ENCODE measurements at regions not wholly inside any gene's neighbourhood (a gene's known extent, or its start where the extent isn't known, plus 50 kb on each side); places are given as distances from the start of the nearest gene placed in this dataset.

DNA sequence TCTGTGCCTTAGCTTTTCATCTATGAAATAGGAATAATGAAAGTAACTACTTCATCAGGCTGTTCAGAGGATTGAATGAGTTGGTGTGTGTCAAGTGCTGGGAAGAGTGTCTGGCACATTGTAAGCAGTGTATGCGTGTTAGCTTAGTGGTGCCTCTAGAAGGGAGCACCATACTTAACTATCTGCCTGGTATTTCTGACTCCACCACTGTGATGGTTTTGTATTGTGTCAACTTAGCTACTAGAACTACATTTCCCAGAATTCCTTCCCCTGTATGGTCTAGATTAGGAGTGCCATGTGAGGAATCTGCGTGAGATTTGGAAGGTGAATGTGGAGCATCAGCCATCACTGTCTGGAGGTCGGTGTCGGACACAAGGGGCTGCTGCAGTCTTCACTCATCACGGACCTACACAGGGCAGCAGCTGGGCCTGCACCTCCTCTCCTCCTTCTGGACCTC, 115.4 kb upstream of the GALNT15 start:
- Histone ChIP-seq H4K91ac (ENCODE audit: insufficient read length, low read depth, low read length) (no peak overlapping the region), H2BK120ac (ENCODE audit: low read depth, low read length, poor library complexity, severe bottlenecking) (no peak overlapping the region), H2AK5ac (ENCODE audit: insufficient read length, low read length) (no peak overlapping the region), H3K56ac (ENCODE audit: insufficient read length, low read depth, low read length) (no peak overlapping the region), H2BK20ac (ENCODE audit: low read depth, low read length, poor library complexity, severe bottlenecking) (no peak overlapping the region), H3K23ac (ENCODE audit: insufficient read length, low read depth, low read length) (no peak overlapping the region), H2AFZ (ENCODE audit: low read length) (no peak overlapping the region), H3K4ac (ENCODE audit: low read depth, low read length) (no peak overlapping the region), H3K4me2 (ENCODE audit: insufficient read depth, insufficient read length, low read length) (no peak overlapping the region), H3K14ac (ENCODE audit: insufficient read depth, low read length) (no peak overlapping the region), H3K27ac (ENCODE audit: insufficient read length, low read depth, low read length) (no peak overlapping the region), H3K4me1 (ENCODE audit: insufficient read depth, low read length) (no peaks in the 10 kb centered on the region), H4K5ac (ENCODE audit: insufficient read length, low read depth, low read length) (no peak overlapping the region), H2BK5ac (ENCODE audit: insufficient read length, low read length) (no peak overlapping the region), H3K27me3 (ENCODE audit: insufficient read depth, low read length) (no peaks in the 10 kb centered on the region), H4K8ac (replicated peaks; ENCODE audit: insufficient read length, low read depth, low read length) (no peak overlapping the region), H3K9me3 (ENCODE audit: control insufficient read depth, low read depth, low read length) (no peaks in the 10 kb centered on the region), H3K79me1 (ENCODE audit: insufficient read depth, low read depth, low read length, poor library complexity, severe bottlenecking) (no peaks in the 10 kb centered on the region), H3K18ac (ENCODE audit: insufficient read length, low read depth, low read length) (no peak overlapping the region), H3T11ph (ENCODE audit: low read length) (no peak overlapping the region), H4K20me1 (ENCODE audit: control insufficient read depth, insufficient read depth, insufficient read length) (no peaks in the 10 kb centered on the region), H3K9ac (ENCODE audit: extremely low read depth, insufficient read length, low read length) (no peak overlapping the region), H3K23me2 (ENCODE audit: insufficient read length, low read depth, low read length, poor library complexity, severe bottlenecking) (no peaks in the 10 kb centered on the region), H2BK15ac (ENCODE audit: low read depth, low read length) (no peak overlapping the region), H3K79me2 (ENCODE audit: insufficient read depth, low read length) (no peaks in the 10 kb centered on the region), H2BK12ac (ENCODE audit: insufficient read length, low read depth, low read length) (no peak overlapping the region)
- H3K36me3 Mint-ChIP-seq (ENCODE audit: insufficient read depth in 1 of 3, low read depth in 3 of 3), result no peaks in the 10 kb centered on the region
- no peak for TF ChIP-seq CTCF (conservative IDR thresholded peaks at IDR 0.05)
- no peak overlapping the region for H3K27ac Mint-ChIP-seq
- DNase-seq, result no peak
- no peak overlapping the region for H3K4me3 Mint-ChIP-seq
- peaks cover 7% of the 10 kb centered on the region; the same call in 1 of the 2 replicates for H3K27me3 Mint-ChIP-seq (ENCODE audit: low read depth)
- no CpG with 5 or more reads among the region's 5 CpGs for WGBS (ENCODE audit: extremely low coverage, insufficient read length, low lambda C conversion rate)
- peaks cover 3 to 12% of the 10 kb centered on the region in 2 experiments; a peak in 3 of 4 replicates for H3K4me1 Mint-ChIP-seq
- no peaks in the 10 kb centered on the region for H3K9me3 Mint-ChIP-seq
